IMR-90 (cell line): ENCODE measurements at regions not wholly inside any gene's neighbourhood (a gene's known extent, or its start where the extent isn't known, plus 50 kb on each side); places are given as distances from the start of the nearest gene placed in this dataset.

Experiments
- ATAC-seq: fragments of 200-7000 bp; cut with Tn5 transposase; 2 replicates; pipeline ENCODE4 v1.9.1; 2020; ENCODE audit warnings: low read depth, mild to moderate bottlenecking, moderate library complexity
- BruUV-seq: library from RNA; stranded (reverse); fragments of 400-500 nt; replicated peaks from 2 replicates; lab custom pipeline; 2021; lab: Mats Ljungman, UMichigan
- CTCF ChIA-PET: fragments of 300-600 bp; formaldehyde crosslinking; extraction: SDS; loops from one replicate; lab custom pipeline; 2021; ENCODE audit warnings: antibody characterized with exemption; lab: Yijun Ruan, JAX
- POLR2A ChIA-PET: fragments of 300-600 bp; sonication (Branson Sonifier 250); formaldehyde crosslinking; loops from one replicate; lab custom pipeline; 2022; ENCODE audit warnings: antibody characterized with exemption; ENCODE audit not compliant: unreplicated experiment; lab: Charles Lee
- DNase-seq: peaks from one replicate; pipeline ENCODE4 v3.0.0; 2013
- H2AFZ ChIP-seq: replicated peaks from 2 replicates; pipeline ENCODE3; 2013; ENCODE audit warnings: low read length, mild to moderate bottlenecking; ENCODE audit not compliant: poor library complexity
- H2AK5ac ChIP-seq: 2 replicates; pipeline ENCODE4 v1.6.1; 2013; ENCODE audit warnings: low read depth, low read length, inconsistent platforms
- H2AK9ac ChIP-seq: replicated peaks from 2 replicates; pipeline ENCODE3; 2013; ENCODE audit warnings: mild to moderate bottlenecking, low read depth, low read length, moderate library complexity; ENCODE audit not compliant: poor library complexity
- H2BK120ac ChIP-seq: 2 replicates; pipeline ENCODE4 v1.6.1; 2013; ENCODE audit warnings: low read depth, low read length, inconsistent platforms
- H2BK15ac ChIP-seq: 3 replicates; pipeline ENCODE4 v1.6.1; 2013; ENCODE audit warnings: low read depth, low read length, inconsistent platforms
- H2BK20ac ChIP-seq: 2 replicates; pipeline ENCODE4 v1.6.1; 2013; ENCODE audit warnings: low read depth, mild to moderate bottlenecking, inconsistent platforms, low read length, moderate library complexity
- H2BK5ac ChIP-seq: 2 replicates; pipeline ENCODE4 v1.6.1; 2013; ENCODE audit warnings: mild to moderate bottlenecking, low read depth, low read length, inconsistent platforms; ENCODE audit not compliant: poor library complexity, severe bottlenecking
- H3K14ac ChIP-seq: replicated peaks from 2 replicates; pipeline ENCODE4 v1.6.1; 2013; ENCODE audit warnings: low read depth, low read length, inconsistent platforms
- H3K18ac ChIP-seq: 2 replicates; pipeline ENCODE4 v1.6.1; 2013; ENCODE audit warnings: low read depth, low read length, control low read depth
- H3K23ac ChIP-seq: 2 replicates; pipeline ENCODE4 v1.6.1; 2013; ENCODE audit warnings: low read depth, low read length, inconsistent platforms
- H3K27ac ChIP-seq: 2 replicates; pipeline ENCODE4 v1.5.1; 2013; ENCODE audit warnings: mild to moderate bottlenecking, control low read depth, low read length; ENCODE audit not compliant: insufficient read depth
- H3K27me3 ChIP-seq: 2 replicates; pipeline ENCODE4 v1.6.1; 2013; ENCODE audit warnings: low read length; ENCODE audit not compliant: control insufficient read depth, insufficient read depth
- H3K36me3 ChIP-seq: 2 replicates; pipeline ENCODE4 v1.6.1; 2013; ENCODE audit warnings: low read length, mixed read lengths; ENCODE audit not compliant: control insufficient read depth, insufficient read depth
- H3K4ac ChIP-seq: 2 replicates; pipeline ENCODE4 v1.6.1; 2013; ENCODE audit warnings: low read depth, low read length, inconsistent platforms
- H3K4me1 ChIP-seq: 2 replicates; pipeline ENCODE4 v1.6.1; 2013; ENCODE audit warnings: low read length, mixed read lengths; ENCODE audit not compliant: control insufficient read depth, insufficient read depth
- H3K4me2 ChIP-seq: 2 replicates; pipeline ENCODE4 v1.6.1; 2013; ENCODE audit warnings: low read depth, mild to moderate bottlenecking, control low read depth, low read length, moderate library complexity
- H3K4me3 ChIP-seq: 2 replicates; pipeline ENCODE4 v1.5.1; 2013; ENCODE audit warnings: low read depth, mild to moderate bottlenecking, control low read depth, low read length, moderate library complexity; ENCODE audit not compliant: insufficient read depth
- H3K56ac ChIP-seq: 2 replicates; pipeline ENCODE4 v1.6.1; 2013; ENCODE audit warnings: low read length, inconsistent platforms; ENCODE audit not compliant: insufficient read depth; ENCODE audit errors: extremely low read depth
- H3K79me1 ChIP-seq, 2 experiments: 2 replicates each; pipeline ENCODE4 v1.6.1; 2013; ENCODE audit warnings: low read length in 2 of 2, inconsistent platforms in 1 of 2, low read depth in 1 of 2
- H3K9ac ChIP-seq: 2 replicates; pipeline ENCODE4 v1.6.1; 2013; ENCODE audit warnings: low read depth, low read length, control low read depth
- H3K9me1 ChIP-seq: 2 replicates; pipeline ENCODE4 v1.6.1; 2013; ENCODE audit warnings: low read length, inconsistent platforms; ENCODE audit not compliant: insufficient read depth
- H3K9me3 ChIP-seq: 2 replicates; pipeline ENCODE4 v1.6.1; 2013; ENCODE audit warnings: low read length; ENCODE audit not compliant: control insufficient read depth, insufficient read depth
- H4K20me1 ChIP-seq: 2 replicates; pipeline ENCODE4 v1.6.1; 2013; ENCODE audit warnings: low read length, inconsistent platforms; ENCODE audit not compliant: insufficient read depth
- H4K5ac ChIP-seq: 2 replicates; pipeline ENCODE4 v1.6.1; 2013; ENCODE audit warnings: mild to moderate bottlenecking, low read depth, low read length, control low read depth
- H4K8ac ChIP-seq, 2 experiments: 2 replicates each; pipeline ENCODE4 v1.6.1; 2013; ENCODE audit warnings: low read depth in 2 of 2, low read length in 2 of 2, control low read depth in 1 of 2, inconsistent platforms in 1 of 2
- H4K91ac ChIP-seq: 2 replicates; pipeline ENCODE4 v1.6.1; 2013; ENCODE audit warnings: low read depth, low read length, inconsistent platforms; ENCODE audit not compliant: insufficient read depth
- MAFK ChIP-seq: IDR thresholded peaks from 2 replicates; pipeline ENCODE4 v1.6.1; 2012; ENCODE audit warnings: low read depth, low read length, improper control_type of control experiment
- MAZ ChIP-seq: IDR thresholded peaks from 2 replicates; pipeline ENCODE4 v1.6.1; 2012; ENCODE audit warnings: low read depth, mild to moderate bottlenecking, low read length, improper control_type of control experiment, moderate library complexity, borderline replicate concordance
- MXI1 ChIP-seq: IDR thresholded peaks from 2 replicates; pipeline ENCODE4 v1.6.1; 2012; ENCODE audit warnings: low read depth, mild to moderate bottlenecking, low read length, moderate library complexity, borderline replicate concordance
- NFE2L2 ChIP-seq: fragments of 150-350 bp; IDR thresholded peaks from 2 replicates; pipeline ENCODE4 v1.6.1; 2016; ENCODE audit warnings: low read depth, mild to moderate bottlenecking, low read length
- POLR2A ChIP-seq: IDR thresholded peaks from 2 replicates; pipeline ENCODE4 v1.6.1; 2012; ENCODE audit warnings: mild to moderate bottlenecking, low read depth, low read length
- RCOR1 ChIP-seq: IDR thresholded peaks from 2 replicates; pipeline ENCODE4 v1.6.1; 2012; ENCODE audit warnings: mild to moderate bottlenecking, low read length, improper control_type of control experiment; ENCODE audit not compliant: insufficient replicate concordance
- RFX5 ChIP-seq: IDR thresholded peaks from 2 replicates; pipeline ENCODE4 v1.8.0; 2012; ENCODE audit warnings: low read depth, mild to moderate bottlenecking, low read length, moderate library complexity
- SMC3 ChIP-seq: fragments of 150-350 bp; IDR thresholded peaks from 2 replicates; pipeline ENCODE4 v1.6.1; 2016; ENCODE audit warnings: low read depth, mild to moderate bottlenecking, antibody characterized with exemption, low read length, moderate library complexity
- dilution Hi-C: fragments of 300-500 bp; cut with HindIII; formaldehyde crosslinking; loops from one replicate; pipeline ENCODE4 v1.14.3; 2018; ENCODE audit warnings: low sequenced_read_pairs; ENCODE audit not compliant: unreplicated experiment
- in situ Hi-C: fragments of 300-500 bp; cut with MboI; formaldehyde crosslinking; loops from 3 replicates; pipeline ENCODE4 v1.14.3; 2019; ENCODE audit warnings: low sequenced_read_pairs, inconsistent platforms, mixed read lengths
- intact Hi-C: fragments of 100-400 bp; cut with micrococcal nuclease; formaldehyde crosslinking; loops from 2 replicates; pipeline ENCODE4 v1.10.0; 2022
- TF ChIP-seq, protein P1 (sequence below): fragments of 150-350 bp; IDR thresholded peaks from 2 replicates; pipeline ENCODE4 v1.6.1; 2016; ENCODE audit warnings: low read depth, mild to moderate bottlenecking, low read length, moderate library complexity, borderline replicate concordance

DNA sequence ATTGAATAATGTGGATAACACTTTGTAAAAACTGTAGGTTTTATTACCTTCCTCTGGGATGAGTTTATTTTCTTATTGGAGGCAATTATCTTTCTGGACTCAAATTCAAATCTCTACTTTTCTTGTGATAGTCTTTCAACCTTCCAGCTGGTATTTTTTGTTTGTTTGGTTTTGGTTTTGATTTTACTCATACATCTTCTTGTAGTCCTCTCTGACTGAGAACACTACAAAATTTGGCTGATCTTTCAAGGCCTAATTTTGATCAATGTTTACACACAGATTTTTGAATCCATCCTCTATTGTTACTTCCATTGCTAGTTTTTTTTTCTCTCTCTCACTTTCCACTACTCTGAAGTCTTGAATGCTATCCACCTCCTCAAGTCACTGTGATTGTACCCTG lies 303.8 kb upstream of the NECTIN3 start:
- CTCF ChIA-PET: no interaction called here
- no peak overlapping the region for H3K23ac ChIP-seq
- no peak overlapping the region for H3K14ac ChIP-seq
- no peak overlapping the region for H2BK120ac ChIP-seq
- no peak overlapping the region for H2BK20ac ChIP-seq
- peaks cover 3% of the 10 kb centered on the region; the same call in 1 of the 2 replicates for H3K9me1 ChIP-seq
- H4K5ac ChIP-seq: no peak overlapping the region
- H2AK9ac ChIP-seq: no peak overlapping the region
- in situ Hi-C loops (no loop called here), intact Hi-C loops (no loop called here), dilution Hi-C loops (no loop called here)
- no TSS peak for BruUV-seq
- H3K4me1 ChIP-seq: 0 out of 2 replicates have a peak, but pooled peaks cover 1% of the 10 kb centered on the region
- H3K9ac ChIP-seq: no peak overlapping the region
- H3K4ac ChIP-seq: no peak overlapping the region
- H4K20me1 ChIP-seq: no peaks in the 10 kb centered on the region
- H3K9me3 ChIP-seq: no peaks in the 10 kb centered on the region
- no peak overlapping the region for H3K27ac ChIP-seq
- no peaks in the 10 kb centered on the region for H3K27me3 ChIP-seq
- no peak overlapping the region for H2AFZ ChIP-seq
- ATAC-seq: no peak
- no peak overlapping the region for H4K91ac ChIP-seq
- no peak for DNase-seq
- H4K8ac ChIP-seq: no peak overlapping the region
- POLR2A ChIA-PET: interaction anchor here (0.6 kb wide), 1 partner anchor 360 kb away, joined by 3 read pairs; no protein-coding TSS in a partner anchor
- no peak overlapping the region for H3K4me3 ChIP-seq
- H3K79me1 ChIP-seq: no peaks in the 10 kb centered on the region
- no peak overlapping the region for H2AK5ac ChIP-seq
- H2BK15ac ChIP-seq: no peak overlapping the region
- H3K18ac ChIP-seq: no peak overlapping the region
- TF ChIP-seq NFE2L2 (no peak), MXI1 (no peak), RCOR1 (no peak), MAZ (no peak), MAFK (no peak), RFX5 (no peak), POLR2A (no peak), SMC3 (no peak)
- TF ChIP-seq, protein P1, sequence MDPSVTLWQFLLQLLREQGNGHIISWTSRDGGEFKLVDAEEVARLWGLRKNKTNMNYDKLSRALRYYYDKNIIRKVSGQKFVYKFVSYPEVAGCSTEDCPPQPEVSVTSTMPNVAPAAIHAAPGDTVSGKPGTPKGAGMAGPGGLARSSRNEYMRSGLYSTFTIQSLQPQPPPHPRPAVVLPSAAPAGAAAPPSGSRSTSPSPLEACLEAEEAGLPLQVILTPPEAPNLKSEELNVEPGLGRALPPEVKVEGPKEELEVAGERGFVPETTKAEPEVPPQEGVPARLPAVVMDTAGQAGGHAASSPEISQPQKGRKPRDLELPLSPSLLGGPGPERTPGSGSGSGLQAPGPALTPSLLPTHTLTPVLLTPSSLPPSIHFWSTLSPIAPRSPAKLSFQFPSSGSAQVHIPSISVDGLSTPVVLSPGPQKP: no peak
- H3K4me2 ChIP-seq: no peak overlapping the region
- no peak overlapping the region for H3K56ac ChIP-seq
- H3K36me3 ChIP-seq: no peaks in the 10 kb centered on the region
- H2BK5ac ChIP-seq: no peak overlapping the region
